ENCODE measurements at regions not wholly inside any gene's neighbourhood (a gene's known extent, or its start where the extent isn't known, plus 50 kb on each side); places are given as distances from the start of the nearest gene placed in this dataset.

DNA sequence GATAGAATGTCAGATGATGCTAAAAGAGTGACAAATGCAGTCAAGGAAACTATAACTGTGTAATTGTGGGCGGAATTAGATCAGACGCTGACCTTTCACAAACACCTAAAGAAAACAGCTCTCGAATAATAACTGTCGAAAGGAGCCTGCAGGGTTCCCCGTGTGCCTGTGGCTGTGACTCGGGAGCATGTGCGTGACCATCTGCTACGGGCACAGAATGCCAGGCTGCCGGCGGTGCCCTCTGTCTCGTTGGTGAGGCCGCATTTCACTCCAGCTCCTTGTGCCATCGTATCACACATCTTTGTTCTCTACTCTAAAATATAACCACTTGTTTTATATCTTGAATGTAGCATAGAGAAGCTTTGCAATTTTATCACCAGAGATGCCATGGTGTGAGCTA lies 267.8 kb upstream of the FMN2 start:
- ATAC-seq, result no peak
- WGBS (ENCODE audit: missing lambda C conversion rate), result 82% methylated on average over 13 of the region's 13 CpGs
- POLR2A ChIA-PET, result no interaction called here
- no peak overlapping the region for H3K4me3 ChIP-seq
- no peaks in the 10 kb centered on the region for H3K4me1 ChIP-seq
- H3K27ac ChIP-seq, result no peak overlapping the region
- TF ChIP-seq HEYL (CRISPR knock-in tag; IDR thresholded peaks at IDR 0.05) (no peak), EP300 (IDR thresholded peaks at IDR 0.05) (no peak), NFE2L2 (conservative IDR thresholded peaks at IDR 0.05; ENCODE audit: low read length) (no peak), SREBF2 (IDR thresholded peaks at IDR 0.05) (no peak), RCOR1 (IDR thresholded peaks at IDR 0.05; ENCODE audit: low read depth, low read length) (no peak), HOXA7 (CRISPR knock-in tag; IDR thresholded peaks at IDR 0.05) (no peak), JUN (IDR thresholded peaks at IDR 0.05) (no peak), FOXS1 (CRISPR knock-in tag; IDR thresholded peaks at IDR 0.05) (no peak), EHF (CRISPR knock-in tag; IDR thresholded peaks at IDR 0.05) (no peak), PHF8 (IDR thresholded peaks at IDR 0.05; ENCODE audit: borderline replicate concordance, low read depth) (no peak), BHLHE40 (IDR thresholded peaks at IDR 0.05; ENCODE audit: low read depth, low read length) (no peak), HOXB13 (CRISPR knock-in tag; IDR thresholded peaks at IDR 0.05; ENCODE audit: low read depth) (no peak)
- TF ChIP-seq, protein P1, sequence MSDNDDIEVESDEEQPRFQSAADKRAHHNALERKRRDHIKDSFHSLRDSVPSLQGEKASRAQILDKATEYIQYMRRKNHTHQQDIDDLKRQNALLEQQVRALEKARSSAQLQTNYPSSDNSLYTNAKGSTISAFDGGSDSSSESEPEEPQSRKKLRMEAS (IDR thresholded peaks at IDR 0.05), result no peak
- TF ChIP-seq, protein P2, sequence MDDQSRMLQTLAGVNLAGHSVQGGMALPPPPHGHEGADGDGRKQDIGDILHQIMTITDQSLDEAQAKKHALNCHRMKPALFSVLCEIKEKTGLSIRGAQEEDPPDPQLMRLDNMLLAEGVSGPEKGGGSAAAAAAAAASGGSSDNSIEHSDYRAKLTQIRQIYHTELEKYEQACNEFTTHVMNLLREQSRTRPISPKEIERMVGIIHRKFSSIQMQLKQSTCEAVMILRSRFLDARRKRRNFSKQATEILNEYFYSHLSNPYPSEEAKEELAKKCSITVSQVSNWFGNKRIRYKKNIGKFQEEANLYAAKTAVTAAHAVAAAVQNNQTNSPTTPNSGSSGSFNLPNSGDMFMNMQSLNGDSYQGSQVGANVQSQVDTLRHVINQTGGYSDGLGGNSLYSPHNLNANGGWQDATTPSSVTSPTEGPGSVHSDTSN (IDR thresholded peaks at IDR 0.05), result no peak
- TF ChIP-seq, protein P3, sequence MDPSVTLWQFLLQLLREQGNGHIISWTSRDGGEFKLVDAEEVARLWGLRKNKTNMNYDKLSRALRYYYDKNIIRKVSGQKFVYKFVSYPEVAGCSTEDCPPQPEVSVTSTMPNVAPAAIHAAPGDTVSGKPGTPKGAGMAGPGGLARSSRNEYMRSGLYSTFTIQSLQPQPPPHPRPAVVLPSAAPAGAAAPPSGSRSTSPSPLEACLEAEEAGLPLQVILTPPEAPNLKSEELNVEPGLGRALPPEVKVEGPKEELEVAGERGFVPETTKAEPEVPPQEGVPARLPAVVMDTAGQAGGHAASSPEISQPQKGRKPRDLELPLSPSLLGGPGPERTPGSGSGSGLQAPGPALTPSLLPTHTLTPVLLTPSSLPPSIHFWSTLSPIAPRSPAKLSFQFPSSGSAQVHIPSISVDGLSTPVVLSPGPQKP (IDR thresholded peaks at IDR 0.05; ENCODE audit: low read depth, low read length), result no peak
- no peaks in the 10 kb centered on the region for H3K9me3 ChIP-seq
- DNase-seq (ENCODE audit: low read depth in 1 of 2, low spot score in 1 of 2), result no peak
- H3K4me2 ChIP-seq, result no peak overlapping the region
- CTCF ChIA-PET, result no interaction called here
- no peak for FAIRE-seq

DNA sequence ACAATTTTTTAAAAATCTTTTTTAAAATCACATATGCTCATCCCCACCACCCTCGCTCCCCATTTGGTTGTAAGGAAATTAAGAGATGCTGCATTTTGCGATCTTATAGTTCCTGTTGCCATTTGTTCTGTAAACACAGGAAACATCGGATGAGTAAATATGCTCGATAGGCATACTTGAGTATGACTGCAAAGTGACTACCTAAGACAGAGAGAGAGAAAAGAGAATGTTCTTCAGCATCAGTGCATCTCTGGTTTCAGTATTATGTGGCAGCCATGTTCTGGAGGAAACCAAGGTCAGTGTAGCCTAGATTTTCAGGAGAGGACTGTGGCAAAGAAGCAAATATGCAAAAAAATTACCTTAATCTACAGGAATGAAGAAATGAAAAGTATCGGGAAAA lies 265.5 kb upstream of the FMN2 start:
- ChIA-PET POLR2A (no interaction called here), CTCF (no interaction called here)
- no peak for ATAC-seq
- H3K9me3 ChIP-seq, result no peaks in the 10 kb centered on the region
- H3K4me3 ChIP-seq, result no peak overlapping the region
- no peak for DNase-seq (ENCODE audit: low read depth in 1 of 2, low spot score in 1 of 2)
- no peaks in the 10 kb centered on the region for H3K4me1 ChIP-seq
- TF ChIP-seq TP53 (CRISPR knock-in tag; IDR thresholded peaks at IDR 0.05) (no peak), MAFK (IDR thresholded peaks at IDR 0.05; ENCODE audit: partially characterized antibody) (no peak)
- TF ChIP-seq, protein P4, sequence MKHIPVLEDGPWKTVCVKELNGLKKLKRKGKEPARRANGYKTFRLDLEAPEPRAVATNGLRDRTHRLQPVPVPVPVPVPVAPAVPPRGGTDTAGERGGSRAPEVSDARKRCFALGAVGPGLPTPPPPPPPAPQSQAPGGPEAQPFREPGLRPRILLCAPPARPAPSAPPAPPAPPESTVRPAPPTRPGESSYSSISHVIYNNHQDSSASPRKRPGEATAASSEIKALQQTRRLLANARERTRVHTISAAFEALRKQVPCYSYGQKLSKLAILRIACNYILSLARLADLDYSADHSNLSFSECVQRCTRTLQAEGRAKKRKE (CRISPR knock-in tag; IDR thresholded peaks at IDR 0.05; ENCODE audit: low read depth), result no peak
- TF ChIP-seq, protein P5, sequence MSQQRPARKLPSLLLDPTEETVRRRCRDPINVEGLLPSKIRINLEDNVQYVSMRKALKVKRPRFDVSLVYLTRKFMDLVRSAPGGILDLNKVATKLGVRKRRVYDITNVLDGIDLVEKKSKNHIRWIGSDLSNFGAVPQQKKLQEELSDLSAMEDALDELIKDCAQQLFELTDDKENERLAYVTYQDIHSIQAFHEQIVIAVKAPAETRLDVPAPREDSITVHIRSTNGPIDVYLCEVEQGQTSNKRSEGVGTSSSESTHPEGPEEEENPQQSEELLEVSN (IDR thresholded peaks at IDR 0.05; ENCODE audit: borderline replicate concordance, low read depth), result no peak
- H3K27ac ChIP-seq, result no peak overlapping the region
- 68% methylated on average over 5 of the region's 5 CpGs for whole genome bisulfite sequencing (ENCODE audit: missing lambda C conversion rate)
- H3K4me2 ChIP-seq, result no peak overlapping the region
- no peak for FAIRE-seq

DNA sequence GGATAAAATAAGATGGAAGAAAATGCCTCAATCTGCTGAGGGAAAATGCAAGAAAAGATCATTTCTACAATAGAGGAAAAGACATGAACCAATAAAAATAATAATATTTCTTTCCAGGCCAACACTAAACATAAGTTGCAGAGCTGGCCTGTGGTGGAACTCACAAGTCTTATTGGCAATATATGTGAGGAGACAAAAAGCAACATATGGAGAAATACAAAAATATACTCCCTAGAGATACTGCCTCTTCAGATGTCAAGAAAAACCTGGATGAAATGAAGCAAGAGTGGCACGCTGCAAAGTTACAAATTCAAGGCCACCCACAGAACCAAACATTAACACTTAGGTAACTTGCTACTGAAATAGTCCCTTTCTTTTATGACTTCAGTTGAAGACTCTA lies 264.9 kb upstream of the FMN2 start:
- ATAC-seq, result no peak
- CTCF ChIA-PET, result no interaction called here
- Histone ChIP-seq H3K9me3 (no peaks in the 10 kb centered on the region), H3K4me2 (no peak overlapping the region), H3K4me3 (no peak overlapping the region), H3K27ac (no peak overlapping the region), H3K4me1 (no peaks in the 10 kb centered on the region)
- no peak for FAIRE-seq
- 76% methylated on average over 1 of the region's 1 CpG for WGBS (ENCODE audit: missing lambda C conversion rate)
- POLR2A ChIA-PET, result no interaction called here
- no peak for TF ChIP-seq NPAS2 (CRISPR knock-in tag; IDR thresholded peaks at IDR 0.05; ENCODE audit: borderline replicate concordance)
- TF ChIP-seq ZC3H11A (IDR thresholded peaks at IDR 0.05), result no peak
- no peak for DNase-seq (ENCODE audit: low read depth in 1 of 2, low spot score in 1 of 2)

Data from A549 (cell line).